WTC11 (cell line): ENCODE measurements at regions not wholly inside any gene's neighbourhood (a gene's known extent, or its start where the extent isn't known, plus 50 kb on each side); places are given as distances from the start of the nearest gene placed in this dataset.

Experiments used
- ATAC-seq: fragments of 200-7000 bp; cut with Tn5 transposase; 2 replicates; pipeline ENCODE4 v1.10.0; 2021; ENCODE audit warnings: mild to moderate bottlenecking, moderate library complexity
- CTCF ChIA-PET: fragments of 300-600 bp; sonication (Branson Sonifier 250); formaldehyde crosslinking; loops from one replicate; lab custom pipeline; 2021; ENCODE audit warnings: antibody characterized with exemption; lab: Charles Lee
- POLR2A ChIA-PET: fragments of 350-600 bp; sonication (Branson Sonifier 250); formaldehyde crosslinking; loops from one replicate; lab custom pipeline; 2021; ENCODE audit warnings: antibody characterized with exemption; lab: Charles Lee
- DNase-seq: peaks from one replicate; pipeline ENCODE4 v3.0.0; 2021; ENCODE audit warnings: low spot score
- H3K27ac Mint-ChIP-seq: 2 replicates; pipeline ENCODE4 v1.8.0; 2021; ENCODE audit warnings: mixed read lengths
- H3K27me3 Mint-ChIP-seq: 2 replicates; pipeline ENCODE4 v1.8.0; 2021; ENCODE audit warnings: low read depth, mild to moderate bottlenecking, moderate library complexity, mixed read lengths
- H3K36me3 Mint-ChIP-seq: 2 replicates; pipeline ENCODE4 v1.8.0; 2021; ENCODE audit warnings: mixed read lengths
- H3K4me1 Mint-ChIP-seq: 2 replicates; pipeline ENCODE4 v1.8.0; 2022; ENCODE audit warnings: mixed read lengths
- H3K4me3 Mint-ChIP-seq: 2 replicates; pipeline ENCODE4 v1.8.0; 2021; ENCODE audit warnings: mild to moderate bottlenecking, moderate library complexity, mixed read lengths
- H3K9me3 Mint-ChIP-seq: 2 replicates; pipeline ENCODE4 v1.8.0; 2021; ENCODE audit warnings: mixed read lengths
- ESRRA ChIP-seq: sonication (generic); formaldehyde crosslinking; IDR thresholded peaks from 2 replicates; pipeline ENCODE4 v1.8.1; 2022; ENCODE audit warnings: mild to moderate bottlenecking, missing genetic modification reagents, borderline replicate concordance
- KAT7 ChIP-seq: sonication (generic); formaldehyde crosslinking; IDR thresholded peaks from 2 replicates; pipeline ENCODE4 v1.8.1; 2023; ENCODE audit warnings: missing genetic modification reagents, mild to moderate bottlenecking, borderline replicate concordance
- MXD4 ChIP-seq: fragments of 250-450 bp; sonication (Bioruptor Pico); IDR thresholded peaks from 2 replicates; pipeline ENCODE4 v1.8.0; 2021; ENCODE audit warnings: mild to moderate bottlenecking, moderate library complexity, borderline replicate concordance
- MYBL2 ChIP-seq: sonication (generic); formaldehyde crosslinking; IDR thresholded peaks from 2 replicates; pipeline ENCODE4 v1.8.1; 2023; ENCODE audit warnings: mild to moderate bottlenecking, moderate library complexity, missing genetic modification reagents
- NR2C2 ChIP-seq: sonication (generic); formaldehyde crosslinking; IDR thresholded peaks from 2 replicates; pipeline ENCODE4 v1.8.0; 2022; ENCODE audit warnings: mild to moderate bottlenecking, missing genetic modification reagents
- TCF7 ChIP-seq: sonication (generic); formaldehyde crosslinking; IDR thresholded peaks from 2 replicates; pipeline ENCODE4 v1.8.0; 2022; ENCODE audit warnings: mild to moderate bottlenecking, low read depth, missing genetic modification reagents, moderate library complexity
- ZNF263 ChIP-seq: sonication (generic); formaldehyde crosslinking; IDR thresholded peaks from 2 replicates; pipeline ENCODE4 v1.8.1; 2022; ENCODE audit warnings: low read depth, mild to moderate bottlenecking, moderate library complexity, missing genetic modification reagents
- ZNF423 ChIP-seq: fragments of 250-450 bp; sonication (Bioruptor Pico); IDR thresholded peaks from 2 replicates; pipeline ENCODE4 v2.1.2; 2022; ENCODE audit warnings: mild to moderate bottlenecking, moderate library complexity
- ZNF671 ChIP-seq: fragments of 250-450 bp; sonication (Bioruptor Pico); IDR thresholded peaks from 2 replicates; pipeline ENCODE4 v1.8.0; 2021; ENCODE audit warnings: mild to moderate bottlenecking
- TF ChIP-seq, protein P1 (sequence below): sonication (generic); formaldehyde crosslinking; IDR thresholded peaks from 2 replicates; pipeline ENCODE4 v1.8.1; 2023; ENCODE audit warnings: mild to moderate bottlenecking, missing genetic modification reagents
- TF ChIP-seq, protein P2 (sequence below): sonication (generic); formaldehyde crosslinking; IDR thresholded peaks from 2 replicates; pipeline ENCODE4 v1.8.1; 2022; ENCODE audit warnings: low read depth, mild to moderate bottlenecking, moderate library complexity, missing genetic modification reagents, borderline replicate concordance
- TF ChIP-seq, protein P3 (sequence below): sonication (generic); formaldehyde crosslinking; conservative IDR thresholded peaks from 2 replicates; pipeline ENCODE4 v1.8.1; 2022; ENCODE audit warnings: mild to moderate bottlenecking, missing genetic modification reagents
- TF ChIP-seq, protein P4 (sequence below): sonication (generic); formaldehyde crosslinking; IDR thresholded peaks from 2 replicates; pipeline ENCODE4 v1.8.1; 2023; ENCODE audit warnings: mild to moderate bottlenecking, missing genetic modification reagents, moderate library complexity
- TF ChIP-seq, protein P5 (sequence below): fragments of 250-450 bp; sonication (Bioruptor Pico); IDR thresholded peaks from 2 replicates; pipeline ENCODE4 v1.9.0; 2021; ENCODE audit warnings: mild to moderate bottlenecking
- TF ChIP-seq, protein P6 (sequence below): fragments of 250-450 bp; sonication (Bioruptor Pico); IDR thresholded peaks from 2 replicates; pipeline ENCODE4 v2.1.2; 2022; ENCODE audit warnings: mild to moderate bottlenecking, moderate library complexity
- TF ChIP-seq, protein P7 (sequence below): sonication (generic); formaldehyde crosslinking; IDR thresholded peaks from 2 replicates; pipeline ENCODE4 v1.8.0; 2022; ENCODE audit warnings: mild to moderate bottlenecking, missing genetic modification reagents
- TF ChIP-seq, protein P8 (sequence below): sonication (generic); formaldehyde crosslinking; IDR thresholded peaks from 2 replicates; pipeline ENCODE4 v1.8.1; 2022; ENCODE audit warnings: mild to moderate bottlenecking, moderate library complexity, missing genetic modification reagents
- TF ChIP-seq, protein P9 (sequence below): fragments of 250-450 bp; sonication (Bioruptor Pico); IDR thresholded peaks from 2 replicates; pipeline ENCODE4 v1.8.0; 2021; ENCODE audit warnings: mild to moderate bottlenecking
- TF ChIP-seq, protein P10 (sequence below): fragments of 250-450 bp; sonication (Bioruptor Pico); IDR thresholded peaks from 2 replicates; pipeline ENCODE4 v1.9.0; 2021; ENCODE audit warnings: moderate library complexity, mild to moderate bottlenecking, inconsistent platforms, borderline replicate concordance

DNA sequence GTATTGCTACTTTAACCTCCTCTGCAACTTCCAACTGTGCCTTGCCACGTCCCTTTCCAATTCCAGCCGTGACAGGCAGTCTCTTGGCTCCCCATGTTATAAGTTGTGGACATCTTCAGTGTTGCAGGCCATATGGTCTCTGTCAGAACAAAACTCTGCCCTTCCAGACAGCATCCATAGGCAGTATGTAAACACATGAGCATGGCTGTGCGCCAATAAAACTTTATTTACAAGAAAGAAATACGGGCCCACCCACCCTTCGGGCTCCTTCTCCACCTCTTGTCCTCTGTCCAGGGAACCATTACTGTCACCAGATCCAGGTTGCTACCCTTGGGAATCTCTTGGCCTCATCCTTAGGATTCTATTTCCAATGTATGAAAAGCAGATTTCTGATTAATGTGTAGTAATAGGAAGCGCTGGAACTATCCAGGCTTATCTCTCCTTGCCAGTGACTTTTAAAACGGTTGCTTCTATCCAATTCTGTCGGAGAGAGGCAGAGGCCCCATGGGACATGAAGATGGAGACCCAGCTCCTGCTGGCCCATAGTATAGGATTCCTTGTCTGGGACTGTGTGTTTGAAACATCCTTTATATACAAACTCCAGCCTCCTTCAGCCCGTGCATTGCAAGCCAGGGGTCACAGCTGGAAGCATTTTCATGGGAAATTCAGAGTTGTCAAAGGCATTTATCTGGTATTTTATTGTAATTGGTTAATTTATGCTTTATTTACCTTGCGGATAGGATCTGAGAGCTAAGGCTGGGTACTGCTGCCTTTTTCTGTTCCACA lies 114.4 kb downstream of the ZNF664 start:
- Mint-ChIP-seq H3K9me3 (no peaks in the 10 kb centered on the region), H3K36me3 (no peaks in the 10 kb centered on the region; the same call in 1 of the 2 replicates), H3K4me1 (peaks cover 22% of the 10 kb centered on the region), H3K4me3 (no peak overlapping the region), H3K27me3 (peaks cover 3% of the 10 kb centered on the region), H3K27ac (no peak overlapping the region)
- TF ChIP-seq, protein P1, sequence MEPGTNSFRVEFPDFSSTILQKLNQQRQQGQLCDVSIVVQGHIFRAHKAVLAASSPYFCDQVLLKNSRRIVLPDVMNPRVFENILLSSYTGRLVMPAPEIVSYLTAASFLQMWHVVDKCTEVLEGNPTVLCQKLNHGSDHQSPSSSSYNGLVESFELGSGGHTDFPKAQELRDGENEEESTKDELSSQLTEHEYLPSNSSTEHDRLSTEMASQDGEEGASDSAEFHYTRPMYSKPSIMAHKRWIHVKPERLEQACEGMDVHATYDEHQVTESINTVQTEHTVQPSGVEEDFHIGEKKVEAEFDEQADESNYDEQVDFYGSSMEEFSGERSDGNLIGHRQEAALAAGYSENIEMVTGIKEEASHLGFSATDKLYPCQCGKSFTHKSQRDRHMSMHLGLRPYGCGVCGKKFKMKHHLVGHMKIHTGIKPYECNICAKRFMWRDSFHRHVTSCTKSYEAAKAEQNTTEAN (CRISPR knock-in tag) = no peak
- TF ChIP-seq NR2C2 (CRISPR knock-in tag) (no peak), KAT7 (CRISPR knock-in tag) (no peak), ZNF671 (no peak)
- TF ChIP-seq, protein P2, sequence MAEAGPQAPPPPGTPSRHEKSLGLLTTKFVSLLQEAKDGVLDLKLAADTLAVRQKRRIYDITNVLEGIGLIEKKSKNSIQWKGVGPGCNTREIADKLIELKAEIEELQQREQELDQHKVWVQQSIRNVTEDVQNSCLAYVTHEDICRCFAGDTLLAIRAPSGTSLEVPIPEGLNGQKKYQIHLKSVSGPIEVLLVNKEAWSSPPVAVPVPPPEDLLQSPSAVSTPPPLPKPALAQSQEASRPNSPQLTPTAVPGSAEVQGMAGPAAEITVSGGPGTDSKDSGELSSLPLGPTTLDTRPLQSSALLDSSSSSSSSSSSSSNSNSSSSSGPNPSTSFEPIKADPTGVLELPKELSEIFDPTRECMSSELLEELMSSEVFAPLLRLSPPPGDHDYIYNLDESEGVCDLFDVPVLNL (CRISPR knock-in tag) = no peak
- TF ChIP-seq, protein P3, sequence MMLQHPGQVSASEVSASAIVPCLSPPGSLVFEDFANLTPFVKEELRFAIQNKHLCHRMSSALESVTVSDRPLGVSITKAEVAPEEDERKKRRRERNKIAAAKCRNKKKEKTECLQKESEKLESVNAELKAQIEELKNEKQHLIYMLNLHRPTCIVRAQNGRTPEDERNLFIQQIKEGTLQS (CRISPR knock-in tag) = no peak
- TF ChIP-seq, protein P4, sequence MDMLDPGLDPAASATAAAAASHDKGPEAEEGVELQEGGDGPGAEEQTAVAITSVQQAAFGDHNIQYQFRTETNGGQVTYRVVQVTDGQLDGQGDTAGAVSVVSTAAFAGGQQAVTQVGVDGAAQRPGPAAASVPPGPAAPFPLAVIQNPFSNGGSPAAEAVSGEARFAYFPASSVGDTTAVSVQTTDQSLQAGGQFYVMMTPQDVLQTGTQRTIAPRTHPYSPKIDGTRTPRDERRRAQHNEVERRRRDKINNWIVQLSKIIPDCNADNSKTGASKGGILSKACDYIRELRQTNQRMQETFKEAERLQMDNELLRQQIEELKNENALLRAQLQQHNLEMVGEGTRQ (CRISPR knock-in tag) = no peak
- POLR2A ChIA-PET = no interaction called here
- CTCF ChIA-PET = no interaction called here
- ATAC-seq = no peak
- DNase-seq = no peak

DNA sequence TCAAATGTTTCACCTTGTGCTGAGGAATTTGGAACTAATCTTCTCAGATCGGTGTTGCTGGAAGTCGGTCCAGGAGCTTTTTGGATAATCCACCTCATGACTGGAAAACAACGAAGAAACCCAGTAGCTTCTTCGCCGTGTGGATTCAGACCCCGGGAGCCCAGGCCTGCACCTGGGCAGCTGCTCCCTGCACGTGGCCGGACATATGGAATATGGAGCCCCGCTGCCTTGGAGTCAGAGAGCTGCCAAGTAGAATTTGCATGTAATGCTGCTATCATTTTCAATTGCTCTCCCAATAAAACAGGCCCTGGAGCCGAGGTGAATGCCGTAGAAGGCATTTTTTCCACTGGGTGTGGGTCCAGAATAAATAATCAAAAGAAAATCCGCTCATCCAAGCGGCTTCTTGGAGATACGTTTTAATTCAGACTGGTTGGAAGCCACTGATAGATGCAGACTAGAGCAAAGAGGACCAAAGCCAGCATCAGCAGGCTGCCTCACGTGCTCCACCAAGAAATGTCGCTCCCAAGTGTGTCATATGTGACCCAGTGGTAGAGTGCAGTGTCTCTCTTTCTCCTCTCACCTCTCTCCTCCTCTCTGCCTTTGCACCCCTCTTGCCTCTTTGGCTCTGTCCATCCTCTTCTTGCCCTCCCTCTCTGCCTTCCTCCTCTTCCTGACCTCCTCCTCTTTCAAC lies 115.3 kb downstream of the ZNF664 start:
- CTCF ChIA-PET = no interaction called here
- no peaks in the 10 kb centered on the region for H3K9me3 Mint-ChIP-seq
- H3K4me1 Mint-ChIP-seq = peaks cover 22% of the 10 kb centered on the region
- ATAC-seq (no peak), DNase-seq (no peak)
- H3K4me3 Mint-ChIP-seq = no peak overlapping the region
- H3K36me3 Mint-ChIP-seq = no peaks in the 10 kb centered on the region; the same call in 1 of the 2 replicates
- POLR2A ChIA-PET = no interaction called here
- no peak overlapping the region for H3K27ac Mint-ChIP-seq
- H3K27me3 Mint-ChIP-seq = peaks cover 3% of the 10 kb centered on the region
- no peak for TF ChIP-seq ZNF263 (CRISPR knock-in tag)
- TF ChIP-seq, protein P5, sequence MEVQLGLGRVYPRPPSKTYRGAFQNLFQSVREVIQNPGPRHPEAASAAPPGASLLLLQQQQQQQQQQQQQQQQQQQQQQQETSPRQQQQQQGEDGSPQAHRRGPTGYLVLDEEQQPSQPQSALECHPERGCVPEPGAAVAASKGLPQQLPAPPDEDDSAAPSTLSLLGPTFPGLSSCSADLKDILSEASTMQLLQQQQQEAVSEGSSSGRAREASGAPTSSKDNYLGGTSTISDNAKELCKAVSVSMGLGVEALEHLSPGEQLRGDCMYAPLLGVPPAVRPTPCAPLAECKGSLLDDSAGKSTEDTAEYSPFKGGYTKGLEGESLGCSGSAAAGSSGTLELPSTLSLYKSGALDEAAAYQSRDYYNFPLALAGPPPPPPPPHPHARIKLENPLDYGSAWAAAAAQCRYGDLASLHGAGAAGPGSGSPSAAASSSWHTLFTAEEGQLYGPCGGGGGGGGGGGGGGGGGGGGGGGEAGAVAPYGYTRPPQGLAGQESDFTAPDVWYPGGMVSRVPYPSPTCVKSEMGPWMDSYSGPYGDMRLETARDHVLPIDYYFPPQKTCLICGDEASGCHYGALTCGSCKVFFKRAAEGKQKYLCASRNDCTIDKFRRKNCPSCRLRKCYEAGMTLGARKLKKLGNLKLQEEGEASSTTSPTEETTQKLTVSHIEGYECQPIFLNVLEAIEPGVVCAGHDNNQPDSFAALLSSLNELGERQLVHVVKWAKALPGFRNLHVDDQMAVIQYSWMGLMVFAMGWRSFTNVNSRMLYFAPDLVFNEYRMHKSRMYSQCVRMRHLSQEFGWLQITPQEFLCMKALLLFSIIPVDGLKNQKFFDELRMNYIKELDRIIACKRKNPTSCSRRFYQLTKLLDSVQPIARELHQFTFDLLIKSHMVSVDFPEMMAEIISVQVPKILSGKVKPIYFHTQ (CRISPR knock-in tag) = no peak
- TF ChIP-seq, protein P6, sequence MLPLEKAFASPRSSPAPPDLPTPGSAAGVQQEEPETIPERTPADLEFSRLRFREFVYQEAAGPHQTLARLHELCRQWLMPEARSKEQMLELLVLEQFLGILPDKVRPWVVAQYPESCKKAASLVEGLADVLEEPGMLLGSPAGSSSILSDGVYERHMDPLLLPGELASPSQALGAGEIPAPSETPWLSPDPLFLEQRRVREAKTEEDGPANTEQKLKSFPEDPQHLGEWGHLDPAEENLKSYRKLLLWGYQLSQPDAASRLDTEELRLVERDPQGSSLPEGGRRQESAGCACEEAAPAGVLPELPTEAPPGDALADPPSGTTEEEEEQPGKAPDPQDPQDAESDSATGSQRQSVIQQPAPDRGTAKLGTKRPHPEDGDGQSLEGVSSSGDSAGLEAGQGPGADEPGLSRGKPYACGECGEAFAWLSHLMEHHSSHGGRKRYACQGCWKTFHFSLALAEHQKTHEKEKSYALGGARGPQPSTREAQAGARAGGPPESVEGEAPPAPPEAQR (CRISPR knock-in tag) = no peak
- no peak for TF ChIP-seq ESRRA
- TF ChIP-seq, protein P4 (CRISPR knock-in tag) = no peak
- TF ChIP-seq, protein P7, sequence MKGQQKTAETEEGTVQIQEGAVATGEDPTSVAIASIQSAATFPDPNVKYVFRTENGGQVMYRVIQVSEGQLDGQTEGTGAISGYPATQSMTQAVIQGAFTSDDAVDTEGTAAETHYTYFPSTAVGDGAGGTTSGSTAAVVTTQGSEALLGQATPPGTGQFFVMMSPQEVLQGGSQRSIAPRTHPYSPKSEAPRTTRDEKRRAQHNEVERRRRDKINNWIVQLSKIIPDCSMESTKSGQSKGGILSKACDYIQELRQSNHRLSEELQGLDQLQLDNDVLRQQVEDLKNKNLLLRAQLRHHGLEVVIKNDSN (CRISPR knock-in tag) = no peak
- TF ChIP-seq TCF7 (CRISPR knock-in tag) = no peak
- TF ChIP-seq MYBL2 (CRISPR knock-in tag) = no peak
- no peak for TF ChIP-seq ZNF423 (CRISPR knock-in tag)
- no peak for TF ChIP-seq MXD4 (CRISPR knock-in tag)
- TF ChIP-seq, protein P8, sequence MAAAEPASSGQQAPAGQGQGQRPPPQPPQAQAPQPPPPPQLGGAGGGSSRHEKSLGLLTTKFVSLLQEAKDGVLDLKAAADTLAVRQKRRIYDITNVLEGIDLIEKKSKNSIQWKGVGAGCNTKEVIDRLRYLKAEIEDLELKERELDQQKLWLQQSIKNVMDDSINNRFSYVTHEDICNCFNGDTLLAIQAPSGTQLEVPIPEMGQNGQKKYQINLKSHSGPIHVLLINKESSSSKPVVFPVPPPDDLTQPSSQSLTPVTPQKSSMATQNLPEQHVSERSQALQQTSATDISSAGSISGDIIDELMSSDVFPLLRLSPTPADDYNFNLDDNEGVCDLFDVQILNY (CRISPR knock-in tag) = no peak
- TF ChIP-seq KAT7 (CRISPR knock-in tag) = no peak
- TF ChIP-seq, protein P9, sequence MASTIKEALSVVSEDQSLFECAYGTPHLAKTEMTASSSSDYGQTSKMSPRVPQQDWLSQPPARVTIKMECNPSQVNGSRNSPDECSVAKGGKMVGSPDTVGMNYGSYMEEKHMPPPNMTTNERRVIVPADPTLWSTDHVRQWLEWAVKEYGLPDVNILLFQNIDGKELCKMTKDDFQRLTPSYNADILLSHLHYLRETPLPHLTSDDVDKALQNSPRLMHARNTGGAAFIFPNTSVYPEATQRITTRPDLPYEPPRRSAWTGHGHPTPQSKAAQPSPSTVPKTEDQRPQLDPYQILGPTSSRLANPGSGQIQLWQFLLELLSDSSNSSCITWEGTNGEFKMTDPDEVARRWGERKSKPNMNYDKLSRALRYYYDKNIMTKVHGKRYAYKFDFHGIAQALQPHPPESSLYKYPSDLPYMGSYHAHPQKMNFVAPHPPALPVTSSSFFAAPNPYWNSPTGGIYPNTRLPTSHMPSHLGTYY = no peak
- TF ChIP-seq, protein P10, sequence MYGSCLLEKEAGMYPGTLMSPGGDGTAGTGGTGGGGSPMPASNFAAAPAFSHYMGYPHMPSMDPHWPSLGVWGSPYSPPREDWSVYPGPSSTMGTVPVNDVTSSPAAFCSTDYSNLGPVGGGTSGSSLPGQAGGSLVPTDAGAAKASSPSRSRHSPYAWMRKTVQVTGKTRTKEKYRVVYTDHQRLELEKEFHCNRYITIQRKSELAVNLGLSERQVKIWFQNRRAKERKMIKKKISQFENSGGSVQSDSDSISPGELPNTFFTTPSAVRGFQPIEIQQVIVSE (CRISPR knock-in tag) = no peak
